K562 (cell line): ENCODE measurements at regions not wholly inside any gene's neighbourhood (a gene's known extent, or its start where the extent isn't known, plus 50 kb on each side); places are given as distances from the start of the nearest gene placed in this dataset.

Experiments used
- ATAC-seq: fragments of 200-7000 bp; cut with Tn5 transposase; 3 replicates; pipeline ENCODE4 v1.9.1; 2020; ENCODE audit warnings: moderate library complexity
- BruUV-seq: library from RNA; stranded (reverse); fragments of 400-500 nt; replicated peaks from 2 replicates; lab custom pipeline; 2021; lab: Mats Ljungman, UMichigan
- CTCF ChIA-PET: fragments of 300-600 bp; formaldehyde crosslinking; extraction: SDS; loops from one replicate; lab custom pipeline; 2021; ENCODE audit warnings: low intra/inter-chr PET ratio; lab: Yijun Ruan, JAX
- POLR2A ChIA-PET: fragments of 300-600, 350-650 bp; sonication (Branson Sonifier 250); formaldehyde crosslinking; extraction: SDS; loops from one replicate; lab custom pipeline; 2021; ENCODE audit warnings: antibody characterized with exemption, inconsistent platforms; lab: Yijun Ruan, JAX
- DNase-seq, 4 experiments: peaks; one replicate each; pipeline versions ENCODE4 v3.0.0 to v3.0.0-alpha.2; 2011 to 2018; ENCODE audit warnings: low spot score in 3 of 4, mixed read lengths in 3 of 4; ENCODE audit errors: extremely low read depth in 1 of 4
- FAIRE-seq: peaks from 2 replicates; lab custom pipeline; 2011; peaks lifted over from hg19 to GRCh38; lab: Jason Lieb, UNC
- H2AFZ ChIP-seq: 2 replicates; pipeline ENCODE4 v1.6.0; 2011; ENCODE audit warnings: low read depth, low read length, control low read depth, inconsistent platforms
- H3K27ac ChIP-seq: fragments of 200-600 bp; 3 replicates; pipeline ENCODE4 v1.8.0; 2011; ENCODE audit warnings: low read depth, mild to moderate bottlenecking, control low read depth, inconsistent platforms, low read length, moderate library complexity, mixed read lengths; ENCODE audit errors: extremely low read depth
- H3K27me3 ChIP-seq, 2 experiments: fragments of 300-600 bp in 1 of 2; 2 replicates in 1 of 2; 3 replicates in 1 of 2; pipeline versions ENCODE4 v1.6.0 to v1.8.0; 2011; ENCODE audit warnings: inconsistent platforms in 2 of 2, low read length in 2 of 2, mild to moderate bottlenecking in 1 of 2, mixed read lengths in 1 of 2, moderate library complexity in 1 of 2; ENCODE audit not compliant: control insufficient read depth in 2 of 2, insufficient read depth in 2 of 2
- H3K36me3 ChIP-seq: fragments of 300-600 bp; 3 replicates; pipeline ENCODE4 v1.8.0; 2011; ENCODE audit warnings: mild to moderate bottlenecking, low read length, inconsistent platforms; ENCODE audit not compliant: control insufficient read depth, insufficient read depth
- H3K4me1 ChIP-seq, 2 experiments: fragments of 200-600 bp in 1 of 2; replicated peaks in 1 of 2; 2 replicates in 1 of 2; 3 replicates in 1 of 2; pipeline versions ENCODE4 v1.5.1 to v1.8.0; 2011; ENCODE audit warnings: inconsistent platforms in 2 of 2, low read length in 2 of 2, mild to moderate bottlenecking in 1 of 2, mixed read lengths in 1 of 2, moderate library complexity in 1 of 2; ENCODE audit not compliant: control insufficient read depth in 2 of 2, insufficient read depth in 2 of 2
- H3K4me2 ChIP-seq: 2 replicates; pipeline ENCODE4 v1.6.1; 2011; ENCODE audit warnings: low read length, control low read depth, inconsistent platforms, mixed read lengths; ENCODE audit not compliant: insufficient read depth
- H3K4me3 ChIP-seq: fragments of 200-600 bp; sonication (generic), shearing (Covaris generic); 2 replicates; pipeline ENCODE4 v1.5.1; 2016; ENCODE audit warnings: control low read depth, inconsistent platforms
- H3K79me2 ChIP-seq: fragments of 200-600 bp; 3 replicates; pipeline ENCODE4 v1.8.0; 2011; ENCODE audit warnings: low read length, inconsistent platforms; ENCODE audit not compliant: control insufficient read depth, insufficient read depth
- H3K9ac ChIP-seq, 2 experiments: 2 replicates each; pipeline versions ENCODE4 v1.6.0 to v1.6.1; 2011; ENCODE audit warnings: low read depth in 2 of 2, low read length in 2 of 2, control low read depth in 1 of 2, inconsistent platforms in 1 of 2, mild to moderate bottlenecking in 1 of 2, mixed read lengths in 1 of 2; ENCODE audit not compliant: insufficient read depth in 1 of 2
- H3K9me1 ChIP-seq: one replicate; pipeline ENCODE4 v1.6.0; 2011; ENCODE audit warnings: inconsistent platforms, mild to moderate bottlenecking, low read length, moderate library complexity; ENCODE audit not compliant: control insufficient read depth, insufficient read depth
- H3K9me3 ChIP-seq: replicated peaks from 2 replicates; pipeline ENCODE4 v1.5.1; 2011; ENCODE audit warnings: low read depth, low read length, inconsistent platforms; ENCODE audit not compliant: control insufficient read depth, insufficient read depth
- H4K20me1 ChIP-seq: replicated peaks from 2 replicates; pipeline ENCODE4 v1.6.1; 2011; ENCODE audit warnings: low read length, inconsistent platforms, mixed read lengths; ENCODE audit not compliant: control insufficient read depth, insufficient read depth
- AFF4 ChIP-seq: sonication (generic); formaldehyde crosslinking; IDR thresholded peaks from 2 replicates; pipeline ENCODE4 v1.8.0; 2023; ENCODE audit warnings: mild to moderate bottlenecking, missing genetic modification reagents
- E2F8 ChIP-seq: fragments of 450-650 bp; IDR thresholded peaks from 2 replicates; pipeline ENCODE4 v1.7.1; 2018; ENCODE audit warnings: mild to moderate bottlenecking, low read depth; ENCODE audit not compliant: partially characterized antibody
- ESRRB ChIP-seq: fragments of 250-450 bp; sonication (Bioruptor Pico); IDR thresholded peaks from 2 replicates; pipeline ENCODE4 v1.5.0; 2020; ENCODE audit warnings: mild to moderate bottlenecking, moderate library complexity, borderline replicate concordance
- FOXP1 ChIP-seq: sonication (generic); formaldehyde crosslinking; IDR thresholded peaks from 2 replicates; pipeline ENCODE4 v1.8.0; 2022; ENCODE audit warnings: mild to moderate bottlenecking, missing genetic modification reagents
- POLR3G ChIP-seq: IDR thresholded peaks from 2 replicates; pipeline ENCODE4 v1.6.1; 2011; ENCODE audit not compliant: insufficient read length, insufficient replicate concordance; ENCODE audit errors: extremely low read depth
- SMARCB1 ChIP-seq: IDR thresholded peaks from 2 replicates; pipeline ENCODE4 v1.6.1; 2011; ENCODE audit warnings: improper control_type of control experiment, low read depth; ENCODE audit not compliant: insufficient read length
- THRAP3 ChIP-seq: fragments of 450-650 bp; IDR thresholded peaks from 2 replicates; pipeline ENCODE4 v1.6.1; 2016; ENCODE audit warnings: mild to moderate bottlenecking, inconsistent platforms, borderline replicate concordance
- ZNF3 ChIP-seq: fragments of 250-450 bp; sonication (Bioruptor Pico); IDR thresholded peaks from 2 replicates; pipeline ENCODE4 v1.5.0; 2021; ENCODE audit warnings: mild to moderate bottlenecking, moderate library complexity
- ZNF311 ChIP-seq: fragments of 250-450 bp; sonication (Bioruptor Pico); IDR thresholded peaks from 2 replicates; pipeline ENCODE4 v1.4.0; 2020; ENCODE audit warnings: mild to moderate bottlenecking, moderate library complexity
- ZNF561 ChIP-seq: fragments of 450-650 bp; formaldehyde crosslinking; conservative IDR thresholded peaks from 2 replicates; pipeline ENCODE4 v1.4.0; 2020; ENCODE audit warnings: mild to moderate bottlenecking, moderate library complexity
- WGBS: fragments of 100-300 bp; shearing (Covaris generic); methylation state at CpG from one replicate; pipeline ENCODE4 v1.1.6; 2016; ENCODE audit warnings: low coverage, mixed read lengths; ENCODE audit not compliant: insufficient coverage; ENCODE audit errors: missing lambda C conversion rate; 5-methylcytosine and 5-hydroxymethylcytosine counted together
- in situ Hi-C: fragments of 300-500 bp; cut with MboI; formaldehyde crosslinking; loops from 4 replicates; pipeline ENCODE4 v1.15.0; 2018; ENCODE audit warnings: inconsistent platforms, mixed read lengths
- intact Hi-C: fragments of 100-400 bp; cut with micrococcal nuclease; formaldehyde crosslinking; loops from 2 replicates; pipeline ENCODE4 v1.14.2; 2022

- no peak for FAIRE-seq
- H4K20me1 ChIP-seq = no peaks in the 10 kb centered on the region
- in situ Hi-C loops (no loop called here), intact Hi-C loops (no loop called here)
- CTCF ChIA-PET = no interaction called here
- no peaks in the 10 kb centered on the region for H3K4me1 ChIP-seq
- H2AFZ ChIP-seq = no peak overlapping the region
- H3K9ac ChIP-seq = no peak overlapping the region
- WGBS = 46% methylated on average over 4 of the region's 4 CpGs
- no peak overlapping the region for H3K4me3 ChIP-seq
- no peaks in the 10 kb centered on the region for H3K27me3 ChIP-seq
- no peak overlapping the region for H3K4me2 ChIP-seq
- TF ChIP-seq ZNF561 (no peak), ZNF311 (no peak), ESRRB (CRISPR knock-in tag) (no peak), SMARCB1 (no peak), AFF4 (no peak), E2F8 (no peak), FOXP1 (CRISPR knock-in tag) (no peak), ZNF3 (CRISPR knock-in tag) (no peak), POLR3G (no peak), THRAP3 (no peak)
- no peaks in the 10 kb centered on the region for H3K36me3 ChIP-seq
- DNase-seq = no peak
- POLR2A ChIA-PET = interaction anchor here (1.0 kb wide), 1 partner anchor 9 kb away, joined by 3 read pairs; no protein-coding TSS in a partner anchor
- ATAC-seq = no peak
- no peaks in the 10 kb centered on the region for H3K9me1 ChIP-seq
- H3K79me2 ChIP-seq = no peaks in the 10 kb centered on the region
- no peak overlapping the region for H3K27ac ChIP-seq
- no peaks in the 10 kb centered on the region for H3K9me3 ChIP-seq
- BruUV-seq = no TSS peak
These were observed 63.0 kb upstream of the SPRED2 start for GRCh38 chr2:65495251-65495877.
